ENCODE measurements at regions not wholly inside any gene's neighbourhood (a gene's known extent, or its start where the extent isn't known, plus 50 kb on each side); places are given as distances from the start of the nearest gene placed in this dataset.

DNA sequence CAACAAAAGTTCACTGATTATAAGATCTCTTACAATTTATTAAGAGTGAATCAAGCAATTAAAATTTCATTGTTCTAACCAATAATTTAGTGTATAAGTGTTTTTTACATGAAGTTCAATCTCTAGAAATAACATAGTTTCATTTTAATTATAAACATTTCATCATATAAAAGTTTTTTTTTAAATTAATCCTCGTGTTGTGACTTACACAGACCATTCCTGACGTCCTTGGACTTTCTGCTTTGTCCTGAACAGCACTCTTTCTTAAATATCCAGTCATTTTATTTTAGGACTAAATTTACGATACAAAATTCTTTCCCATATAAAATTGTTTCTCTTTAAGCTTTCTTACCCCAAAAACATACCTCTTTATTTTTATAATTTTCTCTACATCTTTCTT is 841.7 kb upstream of the POU3F4 start:
- TF ChIP-seq CBX5 (IDR thresholded peaks at IDR 0.05; ENCODE audit: low read depth, low read length) (no peak), PHF8 (conservative IDR thresholded peaks at IDR 0.05; ENCODE audit: low read depth, low read length) (no peak), RAD21 (IDR thresholded peaks at IDR 0.05 in 1 of 2, conservative IDR thresholded peaks at IDR 0.05 in 1 of 2; ENCODE audit: low read depth in 2 of 2, low read length in 2 of 2) (no peak)

Measured in H1 (cell line).